Osteoblast (primary cell): ENCODE measurements at regions not wholly inside any gene's neighbourhood (a gene's known extent, or its start where the extent isn't known, plus 50 kb on each side); places are given as distances from the start of the nearest gene placed in this dataset.
A peak's percentile ranks its signal among the peaks of the same experiment; 100 is the strongest.

ENCODE experiments used
- DNase-seq: peaks from one replicate; pipeline ENCODE4 v3.0.0; 2011; ENCODE audit warnings: low spot score, mixed read lengths; ENCODE audit not compliant: insufficient read length; ENCODE audit errors: missing footprints
- H2AFZ ChIP-seq: 2 replicates; pipeline ENCODE4 v1.6.0; 2011; ENCODE audit warnings: mild to moderate bottlenecking, low read length
- H3K27ac ChIP-seq: 2 replicates; pipeline ENCODE4 v1.5.1; 2011; ENCODE audit warnings: mild to moderate bottlenecking, low read depth, low read length, moderate library complexity
- H3K27me3 ChIP-seq: 2 replicates; pipeline ENCODE4 v1.6.0; 2012; ENCODE audit warnings: mild to moderate bottlenecking, control low read depth, inconsistent platforms, low read length, moderate library complexity; ENCODE audit not compliant: insufficient read depth
- H3K36me3 ChIP-seq: 2 replicates; pipeline ENCODE4 v1.5.1; 2011; ENCODE audit warnings: mild to moderate bottlenecking, low read length, control low read depth, moderate library complexity; ENCODE audit not compliant: insufficient read depth
- H3K4me1 ChIP-seq: 2 replicates; pipeline ENCODE4 v1.5.1; 2011; ENCODE audit warnings: mild to moderate bottlenecking, low read length, control low read depth, moderate library complexity; ENCODE audit not compliant: insufficient read depth
- H3K4me2 ChIP-seq: 2 replicates; pipeline ENCODE4 v1.6.0; 2011; ENCODE audit warnings: mild to moderate bottlenecking, low read length; ENCODE audit not compliant: insufficient read depth
- H3K4me3 ChIP-seq: fragments of 200-600 bp; sonication (generic); 3 replicates; pipeline ENCODE4 v1.5.1; 2012; ENCODE audit warnings: mild to moderate bottlenecking, low read length, inconsistent platforms; ENCODE audit not compliant: insufficient read depth
- H3K79me2 ChIP-seq: 2 replicates; pipeline ENCODE4 v1.6.0; 2012; ENCODE audit warnings: mild to moderate bottlenecking, low read length, control low read depth, inconsistent platforms; ENCODE audit not compliant: insufficient read depth
- H3K9me3 ChIP-seq: 2 replicates; pipeline ENCODE4 v1.5.1; 2011; ENCODE audit warnings: low read depth, low read length, control low read depth
- H4K20me1 ChIP-seq: 2 replicates; pipeline ENCODE4 v1.6.0; 2012; ENCODE audit warnings: mild to moderate bottlenecking, low read length, control low read depth; ENCODE audit not compliant: insufficient read depth
- TF ChIP-seq, protein P1 (sequence below): IDR thresholded peaks from 2 replicates; pipeline ENCODE4 v1.5.1; 2011; ENCODE audit warnings: mild to moderate bottlenecking, low read depth, low read length, moderate library complexity; ENCODE audit errors: extremely low read depth

DNA sequence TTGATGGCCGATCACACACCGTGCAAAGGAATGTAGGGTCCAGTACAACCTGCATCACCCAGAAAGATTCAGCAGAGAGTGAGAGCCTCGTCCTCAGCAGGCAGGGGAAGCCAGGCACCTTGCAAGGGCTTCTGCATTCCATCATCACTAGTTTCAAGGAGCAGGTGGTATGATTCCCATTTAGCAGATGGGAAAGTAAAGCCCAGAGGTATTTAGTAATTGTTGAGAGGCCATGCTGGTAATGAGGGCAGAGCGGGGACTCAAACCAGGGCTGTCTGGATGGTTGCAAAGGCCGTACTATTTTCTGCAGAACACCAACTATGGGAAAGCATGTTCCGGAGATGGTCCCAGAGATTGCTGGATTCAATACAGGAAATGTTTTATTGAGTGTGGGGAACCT lies 65.8 kb upstream of the MRTFB start:
- Histone ChIP-seq H3K36me3 (no peaks in the 10 kb centered on the region), H3K27ac (no peak overlapping the region), H3K9me3 (no peaks in the 10 kb centered on the region), H3K4me1 (peaks cover 16% of the 10 kb centered on the region), H3K4me2 (no peak overlapping the region), H3K4me3 (no peak overlapping the region), H4K20me1 (no peaks in the 10 kb centered on the region), H3K27me3 (peaks cover 12% of the 10 kb centered on the region), H2AFZ (no peak overlapping the region), H3K79me2 (no peaks in the 10 kb centered on the region)
- TF ChIP-seq, protein P1, sequence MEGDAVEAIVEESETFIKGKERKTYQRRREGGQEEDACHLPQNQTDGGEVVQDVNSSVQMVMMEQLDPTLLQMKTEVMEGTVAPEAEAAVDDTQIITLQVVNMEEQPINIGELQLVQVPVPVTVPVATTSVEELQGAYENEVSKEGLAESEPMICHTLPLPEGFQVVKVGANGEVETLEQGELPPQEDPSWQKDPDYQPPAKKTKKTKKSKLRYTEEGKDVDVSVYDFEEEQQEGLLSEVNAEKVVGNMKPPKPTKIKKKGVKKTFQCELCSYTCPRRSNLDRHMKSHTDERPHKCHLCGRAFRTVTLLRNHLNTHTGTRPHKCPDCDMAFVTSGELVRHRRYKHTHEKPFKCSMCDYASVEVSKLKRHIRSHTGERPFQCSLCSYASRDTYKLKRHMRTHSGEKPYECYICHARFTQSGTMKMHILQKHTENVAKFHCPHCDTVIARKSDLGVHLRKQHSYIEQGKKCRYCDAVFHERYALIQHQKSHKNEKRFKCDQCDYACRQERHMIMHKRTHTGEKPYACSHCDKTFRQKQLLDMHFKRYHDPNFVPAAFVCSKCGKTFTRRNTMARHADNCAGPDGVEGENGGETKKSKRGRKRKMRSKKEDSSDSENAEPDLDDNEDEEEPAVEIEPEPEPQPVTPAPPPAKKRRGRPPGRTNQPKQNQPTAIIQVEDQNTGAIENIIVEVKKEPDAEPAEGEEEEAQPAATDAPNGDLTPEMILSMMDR = no peak
- no peak for DNase-seq

DNA sequence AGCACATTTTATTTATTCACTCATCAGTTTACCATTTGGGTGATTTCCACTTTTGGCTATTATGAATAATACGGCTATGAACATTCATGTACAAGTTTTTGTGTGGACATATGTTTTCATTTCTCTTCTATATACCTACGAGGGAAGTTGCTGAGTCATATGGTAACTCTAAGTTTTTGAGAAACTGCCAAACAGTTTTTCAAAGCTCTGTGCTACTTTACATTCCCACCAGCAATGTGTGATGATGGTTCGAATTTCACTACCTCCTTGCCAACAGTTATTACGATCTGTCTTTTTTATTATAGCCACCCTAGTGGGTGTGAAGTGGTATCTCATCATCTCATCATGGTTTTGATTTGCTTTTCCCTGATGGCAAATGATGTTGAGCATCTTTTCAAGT lies 63.7 kb upstream of the MRTFB start:
- peak overlapping the region; percentile 10 for H3K4me2 ChIP-seq
- DNase-seq = no peak

GRCh38 chr16:14011001-14011400 lies 60.1 kb upstream of the MRTFB start:
- no peaks in the 10 kb centered on the region for H3K36me3 ChIP-seq
- no peak overlapping the region for H2AFZ ChIP-seq
- H3K4me1 ChIP-seq = peaks cover 29% of the 10 kb centered on the region
- H3K4me2 ChIP-seq = no peak overlapping the region
- no peaks in the 10 kb centered on the region for H3K9me3 ChIP-seq
- H3K79me2 ChIP-seq = no peaks in the 10 kb centered on the region
- DNase-seq = no peak
- peaks cover 8% of the 10 kb centered on the region for H3K27me3 ChIP-seq
- TF ChIP-seq, protein P1 = no peak
- no peaks in the 10 kb centered on the region for H4K20me1 ChIP-seq
- no peak overlapping the region for H3K4me3 ChIP-seq
- no peak overlapping the region for H3K27ac ChIP-seq

More for the DNA sequence above, 63.7 kb upstream of the MRTFB start:
- TF ChIP-seq, protein P1 = peak; percentile 8
- H3K27ac ChIP-seq = no peak overlapping the region
- H4K20me1 ChIP-seq = no peaks in the 10 kb centered on the region
- no peaks in the 10 kb centered on the region for H3K79me2 ChIP-seq
- H3K4me3 ChIP-seq = no peak overlapping the region
- H2AFZ ChIP-seq = no peak overlapping the region
- peaks cover 12% of the 10 kb centered on the region for H3K4me1 ChIP-seq
- H3K27me3 ChIP-seq = peaks cover 8% of the 10 kb centered on the region
- no peaks in the 10 kb centered on the region for H3K9me3 ChIP-seq
- no peaks in the 10 kb centered on the region for H3K36me3 ChIP-seq

DNA sequence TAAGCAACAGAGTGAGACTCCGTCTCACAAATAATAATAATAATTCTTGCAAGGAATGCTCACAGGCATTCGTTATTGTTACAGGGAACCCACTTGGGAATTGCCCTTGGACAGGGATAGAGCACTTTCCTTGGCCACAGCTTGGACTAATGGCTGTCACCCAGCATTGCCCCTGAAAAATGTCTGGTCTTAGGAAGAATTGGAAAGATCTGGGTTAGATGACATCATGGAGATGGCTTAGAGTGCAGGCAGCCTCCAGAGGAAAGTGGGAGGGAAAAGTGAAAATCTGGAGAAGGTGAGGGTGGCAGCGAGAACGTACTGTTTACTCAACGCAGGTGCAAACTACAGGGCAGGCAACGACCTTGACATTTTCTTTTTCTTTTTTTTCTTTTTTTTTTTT lies 59.3 kb upstream of the MRTFB start:
- H4K20me1 ChIP-seq = no peaks in the 10 kb centered on the region
- peaks cover 8% of the 10 kb centered on the region for H3K27me3 ChIP-seq
- no peak overlapping the region for H3K4me3 ChIP-seq
- TF ChIP-seq, protein P1 = no peak
- H2AFZ ChIP-seq = no peak overlapping the region
- H3K27ac ChIP-seq = no peak overlapping the region
- H3K79me2 ChIP-seq = no peaks in the 10 kb centered on the region
- H3K9me3 ChIP-seq = no peaks in the 10 kb centered on the region
- H3K4me2 ChIP-seq = no peak overlapping the region
- no peaks in the 10 kb centered on the region for H3K36me3 ChIP-seq
- no peak for DNase-seq
- peaks cover 32% of the 10 kb centered on the region for H3K4me1 ChIP-seq
